HG03139 (cell line): ENCODE measurements at regions not wholly inside any gene's neighbourhood (a gene's known extent, or its start where the extent isn't known, plus 50 kb on each side); places are given as distances from the start of the nearest gene placed in this dataset.
"Not testable (repeated sequence)": the region's sequence is repeated elsewhere in the genome, so short reads cannot be mapped to it uniquely, and the experiment has no call there.

Experiments
- ATAC-seq: cut with Tn5 transposase; IDR thresholded peaks from one replicate; pipeline ENCODE4 v1.9.1; 2021; ENCODE audit not compliant: unreplicated experiment

- no peak for ATAC-seq
Measured at GRCh38 chr3:63094642-63095408, 183.3 kb upstream of the SYNPR start.

- no peak for ATAC-seq
Measured at GRCh38 chr3:63096248-63097058, 181.7 kb upstream of the SYNPR start.

DNA sequence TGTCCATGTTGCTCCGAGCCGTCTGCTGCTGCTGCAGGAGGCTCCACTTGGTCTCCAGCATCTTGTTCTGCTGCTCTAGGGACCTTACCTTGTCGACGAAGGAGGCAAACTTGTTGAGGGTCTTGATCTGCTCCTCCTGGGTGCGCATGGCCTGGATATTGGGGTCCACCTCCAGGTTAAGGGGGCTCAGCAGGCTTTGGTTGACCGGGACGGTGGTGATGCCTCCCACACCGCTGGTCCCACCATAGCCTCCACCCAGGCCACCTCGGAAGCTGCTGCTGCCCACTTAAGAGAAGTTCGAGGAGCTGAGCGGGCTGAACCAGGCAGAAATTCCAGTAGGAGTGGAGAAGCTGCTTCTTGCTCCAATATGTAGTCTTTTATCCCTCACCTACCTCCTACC lies 180.7 kb upstream of the SYNPR start:
- ATAC-seq: no peak

- no peak for ATAC-seq
Measured at GRCh38 chr3:63116922-63117321, 161.2 kb upstream of the SYNPR start.

- ATAC-seq: no peak
Measured at GRCh38 chr3:63124090-63124489, 154.0 kb upstream of the SYNPR start.

DNA sequence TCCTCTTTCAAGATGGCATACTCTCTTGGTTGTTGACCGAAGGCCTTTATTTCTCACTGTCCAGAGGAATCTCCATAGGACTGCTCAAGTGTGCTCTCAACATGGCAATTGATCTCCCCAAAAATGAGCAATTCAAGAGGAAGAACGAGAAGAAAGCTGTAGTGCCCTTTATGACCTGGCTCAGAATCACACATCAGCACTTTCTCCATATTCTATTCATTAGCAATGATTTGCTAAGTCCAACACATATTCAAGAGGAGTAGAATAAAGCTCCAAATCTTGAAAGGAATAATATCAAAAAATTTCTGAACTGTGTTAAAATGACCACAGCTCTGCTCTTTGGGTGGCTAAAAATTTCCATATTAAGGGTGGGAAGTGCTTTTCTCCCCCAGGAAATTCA lies 151.6 kb upstream of the SYNPR start:
- no peak for ATAC-seq

DNA sequence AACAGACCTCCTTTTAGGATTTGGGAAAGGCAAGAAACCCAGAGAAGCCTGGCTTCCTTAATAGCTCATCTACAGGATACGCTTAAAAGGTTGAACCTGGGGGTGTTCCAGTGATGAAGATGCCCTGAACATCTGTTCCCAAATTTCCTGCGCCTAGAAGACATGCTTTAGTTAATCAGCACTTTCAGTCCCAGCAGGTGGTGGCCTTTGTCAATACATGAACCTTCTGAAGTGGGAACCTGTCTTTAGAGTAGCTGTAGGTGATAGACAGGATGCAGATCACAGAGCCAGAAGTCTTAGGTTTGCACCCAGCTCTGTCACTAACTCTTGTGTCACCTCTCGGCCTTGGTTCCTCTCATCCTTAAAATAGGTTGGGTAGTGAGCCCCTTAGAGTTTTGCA lies 149.7 kb upstream of the SYNPR start:
- ATAC-seq: no peak

DNA sequence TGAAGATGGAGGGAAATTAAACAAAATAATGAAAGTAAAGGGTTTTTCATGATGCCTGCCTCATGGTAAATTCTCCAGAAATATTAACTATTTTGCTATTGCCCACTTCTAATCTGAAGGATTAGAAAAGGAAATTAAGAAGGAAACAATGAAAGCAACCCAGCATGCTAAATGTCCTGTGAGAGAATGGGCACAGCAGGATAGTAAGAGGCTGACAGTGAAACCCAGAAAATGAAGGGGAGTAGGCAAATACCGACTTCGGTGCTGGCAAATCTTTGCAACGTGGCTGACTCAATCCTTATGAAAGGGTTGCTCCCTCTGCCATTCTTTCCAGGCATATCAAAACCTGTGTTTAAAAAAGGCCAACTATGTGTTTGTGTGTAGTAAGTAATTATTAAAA lies 147.5 kb upstream of the SYNPR start:
- no peak for ATAC-seq

- ATAC-seq: no peak
Measured at GRCh38 chr3:63132461-63133250, 145.5 kb upstream of the SYNPR start.

DNA sequence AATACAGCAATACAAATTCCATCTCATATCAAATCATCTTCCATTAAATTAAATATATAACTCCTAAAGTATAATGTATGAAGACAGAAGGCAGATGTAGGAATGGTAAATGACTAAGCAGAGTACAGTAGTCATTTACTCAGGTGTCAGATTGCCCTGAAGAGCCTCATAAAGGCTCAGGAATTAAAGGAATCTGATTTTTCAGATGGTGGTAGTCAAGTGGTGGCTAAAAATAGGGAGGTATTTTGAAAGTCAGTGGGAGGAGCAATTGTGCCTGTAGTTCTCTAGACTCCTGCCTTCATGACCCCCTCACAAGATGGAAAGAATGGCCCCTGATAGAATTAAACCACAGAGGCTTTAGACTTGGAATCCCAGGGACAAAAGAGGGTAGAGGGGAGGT lies 142.7 kb upstream of the SYNPR start:
- no peak for ATAC-seq

GRCh38 chr3:63136249-63136648 lies 141.9 kb upstream of the SYNPR start:
- ATAC-seq: not testable (repeated sequence)

- no peak for ATAC-seq
Measured at GRCh38 chr3:63142681-63143080, 135.4 kb upstream of the SYNPR start.

GRCh38 chr3:63146154-63146553 lies 132.0 kb upstream of the SYNPR start:
- no peak for ATAC-seq

GRCh38 chr3:63150880-63151279 lies 127.2 kb upstream of the SYNPR start:
- ATAC-seq: no peak

GRCh38 chr3:63151897-63152296 lies 126.2 kb upstream of the SYNPR start:
- no peak for ATAC-seq

- no peak for ATAC-seq
Measured at GRCh38 chr3:63159764-63160163, 118.3 kb upstream of the SYNPR start.

- ATAC-seq: no peak
Measured at GRCh38 chr3:63167113-63167512, 111.0 kb upstream of the SYNPR start.

GRCh38 chr3:63168179-63168578 lies 109.9 kb upstream of the SYNPR start:
- no peak for ATAC-seq

DNA sequence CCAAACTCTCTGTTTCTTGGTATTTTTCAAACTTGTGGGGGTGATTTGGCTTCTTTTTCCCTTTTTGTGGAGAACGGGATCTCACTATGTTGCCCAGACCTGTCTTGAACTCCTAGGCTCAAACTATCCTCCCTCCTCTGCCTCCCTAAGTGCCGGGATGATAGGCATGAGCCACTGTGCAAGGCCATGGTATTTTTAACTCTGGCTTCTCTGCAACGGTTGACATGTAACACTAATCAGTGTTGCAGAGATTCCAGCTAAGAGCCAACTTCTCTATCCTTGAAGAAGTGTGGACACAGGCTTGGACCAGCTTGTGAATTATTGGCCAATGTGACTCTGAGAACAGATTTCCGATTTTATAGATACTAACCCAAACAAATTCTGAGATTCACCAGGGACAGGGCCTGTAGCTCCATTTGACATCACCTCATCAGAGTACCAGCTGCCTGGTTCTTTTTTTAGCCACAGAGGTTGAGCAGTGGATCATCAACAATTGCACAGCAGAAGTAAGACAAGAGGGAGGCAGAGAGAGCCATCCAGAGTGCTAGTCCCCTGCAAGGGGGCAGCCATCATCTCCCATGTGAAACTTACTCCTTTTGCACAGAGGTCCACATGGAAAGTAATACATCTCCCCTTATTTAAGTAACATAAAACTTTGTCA lies 98.1 kb upstream of the SYNPR start:
- ATAC-seq: no peak

- no peak for ATAC-seq
Measured at GRCh38 chr3:63192248-63192647, 85.9 kb upstream of the SYNPR start.

- no peak for ATAC-seq
Measured at GRCh38 chr3:63193647-63194046, 84.5 kb upstream of the SYNPR start.
